ENCODE measurements at regions not wholly inside any gene's neighbourhood (a gene's known extent, or its start where the extent isn't known, plus 50 kb on each side); places are given as distances from the start of the nearest gene placed in this dataset.
"Not testable (repeated sequence)": the region's sequence is repeated elsewhere in the genome, so short reads cannot be mapped to it uniquely, and the experiment has no call there.

DNA sequence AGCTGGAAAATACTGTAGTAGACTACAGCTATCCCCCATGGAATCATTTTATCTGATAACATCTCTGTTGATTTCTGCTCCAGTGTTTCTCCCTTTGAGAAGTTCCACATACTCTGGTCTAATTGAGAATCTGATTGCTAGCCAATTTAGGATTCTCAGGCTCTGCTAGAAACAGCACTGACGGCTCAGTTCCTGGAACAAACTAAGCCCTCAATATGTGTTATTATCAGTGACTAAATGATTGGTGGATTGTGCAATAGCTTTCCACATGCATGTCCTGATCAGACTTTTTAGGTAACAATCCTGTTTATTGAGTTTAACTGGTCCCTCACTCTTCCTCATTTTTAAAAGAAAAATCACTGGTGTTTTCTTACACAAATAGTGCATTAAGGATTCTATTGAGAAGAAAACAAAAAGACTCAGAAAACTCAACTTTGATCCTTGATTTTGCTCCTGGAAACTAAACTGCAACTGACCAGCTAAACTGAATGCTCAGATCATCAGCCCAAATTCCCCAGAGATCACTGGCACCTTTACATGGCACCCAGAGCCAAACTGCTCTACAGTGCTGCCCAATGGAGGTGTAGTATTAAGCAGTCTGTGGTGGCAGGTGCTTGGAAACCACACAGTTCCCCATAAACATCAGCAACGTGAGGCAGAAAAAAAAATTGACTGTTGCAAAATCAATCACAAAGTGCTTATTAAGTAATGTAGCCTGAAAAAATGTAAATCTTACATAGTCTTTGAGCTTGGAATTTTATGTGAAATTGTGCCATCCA, 423.7 kb downstream of the TOX3 start:
- H3K36me3 Mint-ChIP-seq: no peaks in the 10 kb centered on the region
- no peak overlapping the region for H3K27ac Mint-ChIP-seq
- H3K4me3 Mint-ChIP-seq: no peak overlapping the region
- H3K27me3 Mint-ChIP-seq: peaks cover 29% of the 10 kb centered on the region
- TF ChIP-seq, protein P1, sequence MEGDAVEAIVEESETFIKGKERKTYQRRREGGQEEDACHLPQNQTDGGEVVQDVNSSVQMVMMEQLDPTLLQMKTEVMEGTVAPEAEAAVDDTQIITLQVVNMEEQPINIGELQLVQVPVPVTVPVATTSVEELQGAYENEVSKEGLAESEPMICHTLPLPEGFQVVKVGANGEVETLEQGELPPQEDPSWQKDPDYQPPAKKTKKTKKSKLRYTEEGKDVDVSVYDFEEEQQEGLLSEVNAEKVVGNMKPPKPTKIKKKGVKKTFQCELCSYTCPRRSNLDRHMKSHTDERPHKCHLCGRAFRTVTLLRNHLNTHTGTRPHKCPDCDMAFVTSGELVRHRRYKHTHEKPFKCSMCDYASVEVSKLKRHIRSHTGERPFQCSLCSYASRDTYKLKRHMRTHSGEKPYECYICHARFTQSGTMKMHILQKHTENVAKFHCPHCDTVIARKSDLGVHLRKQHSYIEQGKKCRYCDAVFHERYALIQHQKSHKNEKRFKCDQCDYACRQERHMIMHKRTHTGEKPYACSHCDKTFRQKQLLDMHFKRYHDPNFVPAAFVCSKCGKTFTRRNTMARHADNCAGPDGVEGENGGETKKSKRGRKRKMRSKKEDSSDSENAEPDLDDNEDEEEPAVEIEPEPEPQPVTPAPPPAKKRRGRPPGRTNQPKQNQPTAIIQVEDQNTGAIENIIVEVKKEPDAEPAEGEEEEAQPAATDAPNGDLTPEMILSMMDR (conservative IDR thresholded peaks at IDR 0.05): no peak
- DNase-seq (ENCODE audit: extremely low spot score, unreplicated experiment): no peak
- H3K4me1 Mint-ChIP-seq (ENCODE audit: unreplicated experiment): no peaks in the 10 kb centered on the region
- H3K9me3 Mint-ChIP-seq: peaks cover 15% of the 10 kb centered on the region

DNA sequence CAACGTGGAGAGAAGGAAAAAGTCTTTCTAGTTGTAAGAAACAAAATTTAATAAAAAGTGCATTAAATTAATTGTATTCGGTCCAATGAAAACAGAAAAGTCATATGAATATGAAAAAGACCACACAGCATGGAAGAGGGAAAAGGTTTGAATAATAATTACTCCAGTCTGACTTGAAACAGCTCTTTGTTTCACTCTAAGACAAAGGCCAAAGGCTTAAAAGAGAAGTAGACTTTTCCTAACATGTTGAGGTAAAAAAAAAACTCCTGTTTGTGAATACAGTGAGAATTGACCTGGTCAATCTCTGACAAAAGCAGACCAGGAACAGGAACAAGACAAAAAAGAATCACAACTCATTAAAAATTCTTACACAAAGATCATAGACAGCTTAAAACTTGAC, 429.8 kb downstream of the TOX3 start:
- Mint-ChIP-seq H3K27ac (no peak overlapping the region), H3K36me3 (no peaks in the 10 kb centered on the region), H3K4me1 (ENCODE audit: unreplicated experiment) (peaks cover 16% of the 10 kb centered on the region), H3K4me3 (no peak overlapping the region), H3K9me3 (peaks cover 21% of the 10 kb centered on the region), H3K27me3 (peaks cover 11% of the 10 kb centered on the region)
- DNase-seq (ENCODE audit: extremely low spot score, unreplicated experiment): no peak
- TF ChIP-seq, protein P1 (conservative IDR thresholded peaks at IDR 0.05): no peak

DNA sequence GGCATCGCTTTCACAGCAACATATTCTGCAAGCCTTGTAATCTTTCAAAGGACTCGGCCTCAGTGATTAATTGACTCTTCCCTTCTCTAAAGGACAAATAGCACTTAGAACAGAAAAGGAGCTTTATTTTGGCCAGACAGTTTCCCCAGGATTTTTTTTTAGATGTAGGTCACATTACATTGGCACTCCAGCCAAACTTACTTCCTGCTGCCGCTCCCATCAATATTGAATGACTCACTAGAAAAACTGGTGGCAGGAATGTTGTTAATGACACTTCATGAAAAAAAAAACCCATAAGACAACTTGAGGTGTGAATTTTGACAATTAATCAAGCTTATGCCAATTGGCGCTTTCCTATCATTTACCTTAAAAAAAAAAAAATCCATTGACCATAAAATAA, 432.6 kb downstream of the TOX3 start:
- peak overlapping the region; percentile 5 for H3K4me3 Mint-ChIP-seq
- DNase-seq (ENCODE audit: extremely low spot score, unreplicated experiment): no peak
- TF ChIP-seq, protein P1 (conservative IDR thresholded peaks at IDR 0.05): peak; percentile 36
- peak overlapping the region; percentile 47 for H3K27ac Mint-ChIP-seq
- H3K4me1 Mint-ChIP-seq (ENCODE audit: unreplicated experiment): peaks cover 16% of the 10 kb centered on the region
- H3K9me3 Mint-ChIP-seq: peaks cover 10% of the 10 kb centered on the region
- no peaks in the 10 kb centered on the region for H3K36me3 Mint-ChIP-seq
- peaks cover 8% of the 10 kb centered on the region for H3K27me3 Mint-ChIP-seq

DNA sequence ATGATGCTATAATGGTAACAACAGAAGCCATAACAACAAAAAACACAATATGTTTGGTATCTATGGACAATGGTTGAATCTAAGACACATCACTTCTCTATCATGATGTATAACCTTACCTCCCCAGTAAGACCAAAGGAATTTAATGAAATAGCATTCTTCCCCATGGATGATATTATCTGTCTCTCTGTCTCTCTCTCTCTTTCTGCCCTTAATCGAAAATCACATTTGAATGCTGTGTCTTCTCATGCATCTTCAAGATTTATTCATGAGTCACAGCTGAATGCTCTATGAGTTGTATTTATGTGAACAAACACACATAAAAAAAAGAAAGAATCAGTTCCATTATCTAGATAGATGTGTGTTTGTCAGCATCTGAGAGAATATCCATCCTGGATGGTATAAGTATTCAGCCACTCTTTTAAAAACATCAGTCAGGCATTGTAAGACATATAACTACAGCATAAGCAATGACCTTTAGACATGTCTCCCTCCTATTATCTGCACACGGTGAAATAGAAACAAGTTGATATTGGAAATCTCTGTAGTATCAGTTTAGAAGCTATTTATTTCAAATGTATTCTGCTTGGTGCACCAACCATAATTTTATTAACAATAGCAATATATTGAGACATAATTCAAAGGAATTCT, 433.3 kb downstream of the TOX3 start:
- Mint-ChIP-seq H3K4me3 (no peak overlapping the region), H3K27me3 (peaks cover 8% of the 10 kb centered on the region), H3K9me3 (peaks cover 6% of the 10 kb centered on the region), H3K4me1 (ENCODE audit: unreplicated experiment) (peaks cover 16% of the 10 kb centered on the region), H3K27ac (peak overlapping the region; percentile 47), H3K36me3 (no peaks in the 10 kb centered on the region)
- TF ChIP-seq, protein P1 (conservative IDR thresholded peaks at IDR 0.05): no peak
- no peak for DNase-seq (ENCODE audit: extremely low spot score, unreplicated experiment)

DNA sequence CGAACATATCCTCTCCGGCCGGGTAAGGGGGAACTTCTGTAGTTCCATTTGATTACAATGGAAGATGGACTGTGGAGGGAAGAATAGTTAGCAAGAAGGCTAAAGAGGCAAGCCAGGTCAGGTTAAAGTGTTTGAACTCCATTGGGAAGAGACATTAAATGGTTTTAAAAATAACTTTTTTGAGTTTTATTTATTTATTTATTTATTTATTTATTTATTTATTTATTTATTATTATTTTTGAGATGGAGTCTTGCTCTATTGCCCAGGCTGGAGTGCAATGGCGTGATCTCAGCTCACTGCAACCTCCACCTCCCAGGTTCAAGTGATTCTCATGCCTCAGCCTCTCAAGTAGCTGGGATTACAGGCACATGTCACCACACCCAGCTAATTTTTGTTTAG, 441.9 kb downstream of the TOX3 start:
- not testable (repeated sequence) for H3K4me3 Mint-ChIP-seq; H3K4me1 Mint-ChIP-seq (ENCODE audit: unreplicated experiment); H3K27ac Mint-ChIP-seq; H3K36me3 Mint-ChIP-seq; DNase-seq (ENCODE audit: extremely low spot score, unreplicated experiment); H3K9me3 Mint-ChIP-seq
- peaks cover 12% of the 10 kb centered on the region for H3K27me3 Mint-ChIP-seq

DNA sequence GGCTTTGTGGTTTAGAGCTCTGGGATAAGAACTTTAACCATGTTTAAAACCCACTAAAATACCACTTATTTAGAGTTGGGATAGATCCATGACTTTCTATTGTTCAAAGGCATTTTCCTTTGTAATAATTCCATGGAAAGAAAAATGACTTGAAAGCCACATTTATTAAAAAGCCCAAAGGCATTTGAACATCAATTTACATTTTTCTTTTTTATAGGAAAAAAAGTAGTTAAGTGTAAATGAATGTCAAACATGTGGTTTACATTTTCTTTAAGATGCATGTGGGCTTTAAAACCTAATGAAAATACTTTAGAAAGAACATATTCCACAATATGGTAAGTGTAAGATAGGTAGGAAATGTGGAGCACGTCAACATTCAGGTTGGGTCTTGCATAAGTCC, 443.2 kb downstream of the TOX3 start:
- TF ChIP-seq, protein P1 (conservative IDR thresholded peaks at IDR 0.05): no peak
- Mint-ChIP-seq H3K4me1 (ENCODE audit: unreplicated experiment) (no peaks in the 10 kb centered on the region), H3K27ac (no peak overlapping the region), H3K36me3 (no peaks in the 10 kb centered on the region), H3K9me3 (no peaks in the 10 kb centered on the region), H3K4me3 (no peak overlapping the region), H3K27me3 (peaks cover 12% of the 10 kb centered on the region)
- DNase-seq (ENCODE audit: extremely low spot score, unreplicated experiment): no peak
